D721Med (cell line): ENCODE measurements at regions not wholly inside any gene's neighbourhood (a gene's known extent, or its start where the extent isn't known, plus 50 kb on each side); places are given as distances from the start of the nearest gene placed in this dataset.
"Not testable (repeated sequence)": the region's sequence is repeated elsewhere in the genome, so short reads cannot be mapped to it uniquely, and the experiment has no call there.

ENCODE experiments used
- DNase-seq: peaks from one replicate; pipeline ENCODE4 v3.0.0; 2011; ENCODE audit warnings: low spot score; ENCODE audit not compliant: insufficient read length
- FAIRE-seq: peaks from 2 replicates; lab custom pipeline; 2011; peaks lifted over from hg19 to GRCh38; lab: Jason Lieb, UNC
- CTCF ChIP-seq: IDR thresholded peaks from 2 replicates; pipeline ENCODE4 v1.5.1; 2012; ENCODE audit warnings: mild to moderate bottlenecking, control low read depth; ENCODE audit not compliant: insufficient read depth; ENCODE audit errors: missing control alignments

- no peak for TF ChIP-seq CTCF
- FAIRE-seq, result no peak
Observed at GRCh38 chr6:85081102-85081501, 316.7 kb upstream of the TBX18 start.

GRCh38 chr6:85079761-85080160, 315.4 kb upstream of the TBX18 start:
- no peak for FAIRE-seq
- no peak for TF ChIP-seq CTCF
- DNase-seq, result no peak

More at GRCh38 chr6:85081102-85081501, 316.7 kb upstream of the TBX18 start:
- DNase-seq, result no peak

- no peak for DNase-seq
- peak; percentile 56 for FAIRE-seq
- no peak for TF ChIP-seq CTCF
Observed at GRCh38 chr6:85078058-85078457, 313.7 kb upstream of the TBX18 start.

- FAIRE-seq, result no peak
- DNase-seq, result no peak
- TF ChIP-seq CTCF, result no peak
Observed at GRCh38 chr6:85077098-85077497, 312.7 kb upstream of the TBX18 start.

- not testable (repeated sequence) for DNase-seq, FAIRE-seq
Observed at GRCh38 chr6:85071845-85072244, 307.4 kb upstream of the TBX18 start.

GRCh38 chr6:85069577-85069976, 305.2 kb upstream of the TBX18 start:
- FAIRE-seq (no peak), DNase-seq (no peak)

GRCh38 chr6:85068221-85068620, 303.8 kb upstream of the TBX18 start:
- no peak for FAIRE-seq
- DNase-seq, result no peak
- TF ChIP-seq CTCF, result no peak

More at GRCh38 chr6:85069577-85069976, 305.2 kb upstream of the TBX18 start:
- TF ChIP-seq CTCF, result no peak

- DNase-seq, result no peak
- FAIRE-seq, result no peak
- no peak for TF ChIP-seq CTCF
Observed at GRCh38 chr6:85066266-85066665, 301.9 kb upstream of the TBX18 start.
